H1 (cell line): ENCODE measurements at regions not wholly inside any gene's neighbourhood (a gene's known extent, or its start where the extent isn't known, plus 50 kb on each side); places are given as distances from the start of the nearest gene placed in this dataset.

ENCODE experiments used
- CTCF ChIA-PET: fragments of 300-600 bp; sonication (Branson Sonifier 250); formaldehyde crosslinking; loops from one replicate; lab custom pipeline; 2021; ENCODE audit not compliant: partially characterized antibody; lab: Charles Lee
- POLR2A ChIA-PET: fragments of 300-600 bp; sonication (Branson Sonifier 250); formaldehyde crosslinking; loops from one replicate; lab custom pipeline; 2021; ENCODE audit warnings: inconsistent platforms; ENCODE audit not compliant: partially characterized antibody; lab: Charles Lee
- DNase-seq, 2 experiments: peaks; one replicate each; pipeline versions ENCODE4 v3.0.0 to v3.0.0-alpha.2; 2010 to 2022; ENCODE audit warnings: low spot score in 2 of 2, low read depth in 1 of 2, mixed read lengths in 1 of 2
- FAIRE-seq: peaks from 2 replicates; lab custom pipeline; 2011; peaks lifted over from hg19 to GRCh38; lab: Jason Lieb, UNC
- H2AFZ ChIP-seq: 2 replicates; pipeline ENCODE4 v1.8.1; 2012; ENCODE audit warnings: low read length, inconsistent platforms
- H2AK5ac ChIP-seq: 2 replicates; pipeline ENCODE4 v1.6.1; 2013; ENCODE audit warnings: low read depth, low read length
- H2BK120ac ChIP-seq: replicated peaks from 2 replicates; pipeline ENCODE3; 2013; ENCODE audit warnings: low read depth, low read length, inconsistent platforms
- H2BK12ac ChIP-seq: 2 replicates; pipeline ENCODE4 v1.6.1; 2013; ENCODE audit warnings: low read depth, low read length
- H2BK15ac ChIP-seq: 2 replicates; pipeline ENCODE4 v1.6.1; 2013; ENCODE audit warnings: low read length
- H2BK20ac ChIP-seq: 2 replicates; pipeline ENCODE4 v1.6.1; 2013; ENCODE audit warnings: low read length
- H2BK5ac ChIP-seq: 2 replicates; pipeline ENCODE4 v1.6.1; 2013; ENCODE audit warnings: low read depth, low read length
- H3K14ac ChIP-seq: 2 replicates; pipeline ENCODE4 v1.6.1; 2013; ENCODE audit warnings: inconsistent platforms; ENCODE audit not compliant: insufficient read length
- H3K18ac ChIP-seq: 2 replicates; pipeline ENCODE4 v1.6.1; 2013; ENCODE audit warnings: low read length; ENCODE audit errors: extremely low read depth
- H3K23ac ChIP-seq: 2 replicates; pipeline ENCODE4 v1.6.1; 2013; ENCODE audit warnings: inconsistent platforms; ENCODE audit not compliant: insufficient read length
- H3K23me2 ChIP-seq: 2 replicates; pipeline ENCODE4 v1.6.1; 2013; ENCODE audit warnings: low read depth, low read length
- H3K27ac ChIP-seq: 2 replicates; pipeline ENCODE4 v1.6.1; 2011; ENCODE audit warnings: low read depth, low read length, inconsistent platforms
- H3K27me3 ChIP-seq, 4 experiments: replicated peaks in 1 of 4; 1 replicate in 1 of 4; 2 replicates in 3 of 4; pipeline versions ENCODE4 v1.6.1 to v1.8.1; 2011 to 2013; ENCODE audit warnings: low read length in 3 of 4, mild to moderate bottlenecking in 3 of 4, inconsistent platforms in 2 of 4, mixed read lengths in 2 of 4, moderate library complexity in 1 of 4; ENCODE audit not compliant: control insufficient read depth in 3 of 4, insufficient read depth in 3 of 4; ENCODE audit errors: extremely low read depth in 1 of 4
- H3K36me3 ChIP-seq, 4 experiments: 2 replicates each; pipeline versions ENCODE4 v1.6.1 to v1.8.1; 2011 to 2013; ENCODE audit warnings: mild to moderate bottlenecking in 4 of 4, low read length in 3 of 4, moderate library complexity in 2 of 4, control low read depth in 1 of 4, inconsistent platforms in 1 of 4; ENCODE audit not compliant: insufficient read depth in 4 of 4, control insufficient read depth in 2 of 4
- H3K4ac ChIP-seq: replicated peaks from 2 replicates; pipeline ENCODE3; 2013; ENCODE audit warnings: low read length, low read depth, mixed read lengths, inconsistent platforms; ENCODE audit not compliant: insufficient read length
- H3K4me1 ChIP-seq, 4 experiments: replicated peaks in 1 of 4; 1 replicate in 1 of 4; 2 replicates in 3 of 4; pipeline versions ENCODE4 v1.6.1 to v1.8.1; 2011 to 2013; ENCODE audit warnings: low read length in 3 of 4, inconsistent platforms in 2 of 4, mixed read lengths in 1 of 4; ENCODE audit not compliant: insufficient read depth in 4 of 4, control insufficient read depth in 3 of 4
- H3K4me2 ChIP-seq, 2 experiments: 2 replicates each; pipeline versions ENCODE4 v1.6.1 to v1.8.1; 2011 to 2013; ENCODE audit warnings: low read depth in 2 of 2, low read length in 2 of 2, control low read depth in 1 of 2, inconsistent platforms in 1 of 2, mild to moderate bottlenecking in 1 of 2; ENCODE audit not compliant: insufficient read depth in 1 of 2
- H3K4me3 ChIP-seq, 4 experiments: fragments of 200-600, 300-600 bp in 1 of 4; sonication (generic), shearing (Covaris generic), sonication (Bioruptor Twin) in 1 of 4; 2 replicates each; pipeline versions ENCODE4 v1.5.1 to v1.8.1; 2011 to 2016; ENCODE audit warnings: low read length in 4 of 4, low read depth in 3 of 4, control low read depth in 2 of 4, inconsistent platforms in 2 of 4, mild to moderate bottlenecking in 2 of 4, mixed read lengths in 1 of 4, moderate library complexity in 1 of 4; ENCODE audit not compliant: insufficient read depth in 2 of 4; ENCODE audit errors: extremely low read depth in 1 of 4
- H3K56ac ChIP-seq: replicated peaks from 2 replicates; pipeline ENCODE3; 2013; ENCODE audit warnings: low read depth, mild to moderate bottlenecking, mixed read lengths, low read length, inconsistent platforms; ENCODE audit not compliant: insufficient read length
- H3K79me1 ChIP-seq: 2 replicates; pipeline ENCODE4 v1.6.1; 2013; ENCODE audit warnings: low read depth, low read length, control low read depth
- H3K79me2 ChIP-seq, 2 experiments: 2 replicates each; pipeline versions ENCODE4 v1.6.1 to v1.8.1; 2012 to 2013; ENCODE audit warnings: low read length in 2 of 2, mild to moderate bottlenecking in 2 of 2, inconsistent platforms in 1 of 2; ENCODE audit not compliant: insufficient read depth in 2 of 2, control insufficient read depth in 1 of 2
- H3K9ac ChIP-seq, 4 experiments: replicated peaks in 1 of 4; 1 replicate in 1 of 4; 2 replicates in 3 of 4; pipeline versions ENCODE4 v1.6.1 to v1.8.1; 2011 to 2013; ENCODE audit warnings: low read depth in 3 of 4, low read length in 3 of 4, control low read depth in 2 of 4, mild to moderate bottlenecking in 2 of 4, moderate library complexity in 2 of 4, inconsistent platforms in 1 of 4; ENCODE audit errors: extremely low read depth in 1 of 4
- H3K9me3 ChIP-seq, 2 experiments: 2 replicates each; pipeline versions ENCODE4 v1.6.1 to v1.8.1; 2012 to 2013; ENCODE audit warnings: mild to moderate bottlenecking in 2 of 2, moderate library complexity in 2 of 2, control low read depth in 1 of 2, inconsistent platforms in 1 of 2, low read depth in 1 of 2, low read length in 1 of 2, mixed read lengths in 1 of 2; ENCODE audit not compliant: insufficient read depth in 2 of 2
- H4K20me1 ChIP-seq, 2 experiments: replicated peaks in 1 of 2; 2 replicates each; pipeline versions ENCODE3 to v1.8.1; 2011 to 2013; ENCODE audit warnings: inconsistent platforms in 2 of 2, low read length in 2 of 2, mild to moderate bottlenecking in 1 of 2; ENCODE audit not compliant: insufficient read depth in 2 of 2, control insufficient read depth in 1 of 2
- H4K5ac ChIP-seq: 2 replicates; pipeline ENCODE4 v1.6.1; 2013; ENCODE audit warnings: low read length, low read depth, mixed read lengths, inconsistent platforms; ENCODE audit not compliant: insufficient read length
- H4K8ac ChIP-seq: 2 replicates; pipeline ENCODE4 v1.8.0; 2013; ENCODE audit warnings: mild to moderate bottlenecking, moderate library complexity, low read length, inconsistent platforms; ENCODE audit not compliant: insufficient read depth; ENCODE audit errors: extremely low read depth
- H4K91ac ChIP-seq: replicated peaks from 2 replicates; pipeline ENCODE3; 2013; ENCODE audit warnings: low read length, mixed read lengths, inconsistent platforms; ENCODE audit not compliant: insufficient read length
- CHD2 ChIP-seq: IDR thresholded peaks from 2 replicates; pipeline ENCODE4 v1.6.1; 2012; ENCODE audit warnings: low read length, improper control_type of control experiment
- WGBS, 2 experiments: shearing (Covaris generic) in 1 of 2; methylation state at CpG; one replicate each; pipeline versions ENCODE4 v1.1.6 to v1.1.7; 2013 to 2015; ENCODE audit warnings: low lambda C conversion rate in 2 of 2, mixed read lengths in 2 of 2, inconsistent platforms in 1 of 2, low coverage in 1 of 2, missing lambda C conversion rate in 1 of 2; ENCODE audit not compliant: insufficient replicate concordance in 2 of 2, insufficient coverage in 1 of 2, insufficient read length in 1 of 2; ENCODE audit errors: extremely low coverage in 1 of 2, missing lambda C conversion rate in 1 of 2; 5-methylcytosine and 5-hydroxymethylcytosine counted together

GRCh38 chr4:136281889-136282288 is 1250.4 kb downstream of the PCDH18 start:
- Histone ChIP-seq H3K14ac (no peak overlapping the region), H2AFZ (no peak overlapping the region), H3K4me2 (peak overlapping the region; percentile 48 to 59; a peak in 3 of 4 replicates), H3K23ac (no peak overlapping the region), H2BK15ac (no peak overlapping the region), H2BK120ac (no peak overlapping the region), H3K9me3 (peaks cover 0 to 7% of the 10 kb centered on the region in 2 experiments; a peak in 1 of 4 replicates), H3K9ac (no peak overlapping the region), H3K27me3 (no peaks in the 10 kb centered on the region), H4K5ac (no peak overlapping the region), H3K36me3 (no peaks in the 10 kb centered on the region; a peak in 1 of 8 replicates), H3K79me1 (no peaks in the 10 kb centered on the region), H3K4me3 (peak overlapping the region in 1 of 4 experiments; percentile 44; a peak in 1 of 8 replicates), H2AK5ac (no peak overlapping the region), H3K23me2 (no peaks in the 10 kb centered on the region), H2BK12ac (no peak overlapping the region), H3K27ac (no peak overlapping the region; the same call in 1 of the 2 replicates), H3K4ac (no peak overlapping the region), H4K20me1 (no peaks in the 10 kb centered on the region), H3K79me2 (no peaks in the 10 kb centered on the region), H4K91ac (no peak overlapping the region), H2BK20ac (no peak overlapping the region), H3K18ac (no peak overlapping the region), H3K56ac (no peak overlapping the region), H4K8ac (no peak overlapping the region), H3K4me1 (peaks cover 0 to 19% (median 10%) of the 10 kb centered on the region in 4 experiments; a peak in 3 of 7 replicates), H2BK5ac (peak overlapping the region; percentile 57; the same call in 1 of the 2 replicates)
- 4% methylated on average over 1 of the region's 1 CpG; no CpG with 5 or more reads in 1 of the 2 experiments for WGBS, 2 experiments
- no peak for DNase-seq
- CTCF ChIA-PET: no interaction called here
- peak; percentile 82 for FAIRE-seq
- POLR2A ChIA-PET: no interaction called here
- TF ChIP-seq CHD2: no peak
